Globus pallidus (tissue), 1 donor: ENCODE measurements at regions not wholly inside any gene's neighbourhood (a gene's known extent, or its start where the extent isn't known, plus 50 kb on each side); places are given as distances from the start of the nearest gene placed in this dataset.
A peak's percentile ranks its signal among the peaks of the same experiment; 100 is the strongest.
"Not testable (repeated sequence)": the region's sequence is repeated elsewhere in the genome, so short reads cannot be mapped to it uniquely, and the experiment has no call there.

Experiments used
- DNase-seq: peaks from one replicate; pipeline ENCODE4 v3.0.0-alpha.2; 2015; ENCODE audit warnings: low spot score

DNA sequence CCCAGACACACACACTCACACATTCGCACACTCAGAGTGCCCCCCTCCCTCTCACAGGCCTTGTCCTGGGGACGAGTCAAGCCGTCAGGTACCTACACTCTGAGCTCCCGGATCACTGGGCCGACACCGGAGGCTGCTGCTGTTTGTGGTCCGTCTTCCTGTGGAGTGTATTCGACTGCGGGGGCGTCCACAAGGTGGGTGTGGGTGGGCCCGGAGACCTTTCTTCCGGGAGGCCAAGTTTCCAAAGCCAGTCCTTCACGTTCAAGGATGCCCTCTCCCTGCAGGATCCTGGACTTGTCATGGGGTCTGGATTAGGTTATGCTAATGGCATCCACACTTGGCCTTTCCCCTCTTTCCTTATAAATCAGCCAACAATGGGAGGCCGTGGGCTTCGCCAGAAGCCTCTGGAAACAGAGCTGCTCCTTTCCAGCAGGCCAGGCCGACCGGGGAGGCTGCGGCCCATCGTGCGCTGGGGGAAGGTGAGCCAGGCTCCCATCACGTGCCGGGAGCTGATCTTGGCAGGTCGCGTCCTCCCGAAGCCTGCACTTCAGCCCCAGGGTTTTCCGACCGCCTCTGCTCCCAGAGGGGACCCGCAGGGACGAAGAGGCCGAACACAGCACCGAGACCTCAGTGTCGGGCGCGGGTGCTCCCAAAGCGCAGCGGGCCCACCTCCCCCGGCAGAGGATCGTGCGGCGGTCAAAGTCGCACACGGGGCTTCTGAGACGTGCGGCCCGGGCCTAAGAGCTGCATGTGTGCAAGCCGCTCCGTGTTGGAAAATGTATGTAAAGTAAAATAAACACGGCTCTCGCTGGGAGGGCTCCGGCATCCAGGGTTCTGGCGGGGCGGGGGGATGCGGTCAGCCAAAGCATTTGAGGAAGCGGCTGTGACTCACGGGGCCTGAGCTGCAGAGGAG lies 196.5 kb upstream of the ZNF469 start:
- DNase-seq = not testable (repeated sequence)

DNA sequence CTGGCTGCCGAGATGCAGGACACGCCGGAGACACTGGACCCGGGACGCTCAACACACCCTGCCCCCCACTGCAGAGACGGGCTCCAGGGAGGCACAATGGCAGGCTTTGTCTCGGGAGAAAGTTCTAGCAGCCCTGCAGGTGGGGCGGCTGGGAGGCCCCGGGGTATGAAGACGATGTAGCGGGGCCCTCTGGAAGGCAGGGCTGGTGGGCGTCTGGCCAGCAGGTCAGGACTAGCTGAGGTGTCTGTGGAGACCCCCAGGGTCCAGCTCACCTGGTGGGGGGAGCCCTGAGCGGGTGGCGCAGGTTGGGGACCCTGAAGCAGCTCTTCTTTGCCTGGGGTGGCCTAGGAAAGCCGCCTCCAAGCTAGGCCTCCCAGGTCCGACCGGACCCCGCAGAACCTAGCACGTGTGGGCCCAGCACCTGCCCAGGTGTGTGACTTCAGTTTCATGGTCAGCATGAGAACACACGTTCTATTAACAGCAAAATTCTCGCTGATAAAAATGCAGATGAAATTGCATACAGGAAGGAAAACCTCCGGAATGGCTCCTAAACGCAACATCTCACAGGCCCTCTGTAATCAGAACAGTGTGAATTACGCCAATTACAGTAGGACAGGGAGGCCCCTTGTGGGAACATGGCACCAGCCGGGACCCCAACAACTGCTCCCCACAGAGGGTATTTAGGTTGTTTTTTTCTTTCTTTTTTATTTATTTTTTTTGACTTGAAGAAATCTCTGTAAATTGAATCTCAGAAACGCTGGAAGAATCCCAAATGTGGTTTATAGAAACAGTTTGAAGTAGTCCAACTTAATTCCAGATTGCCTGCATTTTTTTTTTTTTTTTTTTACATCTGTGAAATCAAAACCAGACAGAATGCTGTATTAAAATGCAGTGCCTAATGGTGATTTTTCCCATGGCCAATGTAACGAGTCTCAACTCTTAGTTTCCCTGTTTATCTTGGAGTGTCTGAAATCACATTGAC lies 195.6 kb upstream of the ZNF469 start:
- DNase-seq = not testable (repeated sequence)

DNA sequence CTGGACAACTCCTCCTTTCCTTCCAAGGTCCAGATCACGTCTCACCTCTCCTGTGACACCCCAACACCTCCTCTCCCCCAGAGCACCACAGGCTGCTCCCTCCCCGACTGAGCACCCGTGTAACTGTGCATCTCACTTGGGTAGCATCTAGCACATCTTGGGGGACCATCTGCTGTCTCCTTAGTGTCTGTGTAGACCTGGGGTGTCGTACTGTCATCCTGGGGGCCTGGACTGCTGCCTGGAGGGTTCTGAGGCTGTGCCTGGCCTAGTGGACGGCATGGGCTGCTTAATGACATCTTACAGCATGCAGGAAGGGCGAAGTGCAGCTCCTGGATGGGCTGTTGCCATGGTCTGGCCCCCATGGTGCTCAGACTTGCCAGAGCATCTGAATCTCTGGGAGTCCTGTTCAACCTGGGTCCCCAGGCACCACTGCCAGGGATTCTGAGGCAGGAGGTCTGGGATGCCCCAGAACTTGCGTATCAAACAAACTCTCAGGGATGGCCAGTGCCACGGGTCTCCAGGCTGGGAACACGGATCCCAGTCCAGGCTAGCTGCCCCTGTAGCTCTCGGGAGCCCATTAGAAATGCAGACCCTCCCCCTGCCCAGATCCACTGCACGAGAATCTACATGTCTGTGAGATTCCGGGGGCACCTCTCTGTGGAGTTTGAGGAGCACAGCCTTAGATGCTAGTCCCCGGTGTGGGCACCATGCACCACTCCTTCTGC lies 194.4 kb upstream of the ZNF469 start:
- not testable (repeated sequence) for DNase-seq

DNA sequence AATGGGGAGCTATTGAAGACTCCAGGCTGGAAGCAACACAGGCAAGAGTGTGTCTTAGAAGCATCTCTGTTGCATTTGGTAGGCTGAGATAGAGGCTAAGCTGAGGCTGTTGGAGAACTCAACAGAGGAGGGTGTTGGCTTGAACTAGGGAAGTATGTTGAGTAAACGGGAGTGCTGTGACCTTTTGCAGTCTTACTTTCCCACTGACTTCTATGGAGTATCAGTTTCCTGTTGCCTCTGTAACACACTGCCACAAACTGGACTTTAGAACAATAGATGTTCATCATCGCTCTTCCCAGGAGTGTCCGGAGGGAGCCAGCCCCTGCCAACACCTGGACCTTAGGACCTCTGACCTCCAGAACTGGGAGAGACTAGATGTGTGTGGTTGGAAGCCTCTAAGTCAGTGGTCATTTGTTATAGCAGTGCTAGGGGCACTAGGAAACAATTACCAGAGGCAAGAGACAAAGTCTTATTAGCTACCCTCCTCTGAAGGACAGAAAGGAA lies 192.1 kb upstream of the ZNF469 start:
- not testable (repeated sequence) for DNase-seq

DNA sequence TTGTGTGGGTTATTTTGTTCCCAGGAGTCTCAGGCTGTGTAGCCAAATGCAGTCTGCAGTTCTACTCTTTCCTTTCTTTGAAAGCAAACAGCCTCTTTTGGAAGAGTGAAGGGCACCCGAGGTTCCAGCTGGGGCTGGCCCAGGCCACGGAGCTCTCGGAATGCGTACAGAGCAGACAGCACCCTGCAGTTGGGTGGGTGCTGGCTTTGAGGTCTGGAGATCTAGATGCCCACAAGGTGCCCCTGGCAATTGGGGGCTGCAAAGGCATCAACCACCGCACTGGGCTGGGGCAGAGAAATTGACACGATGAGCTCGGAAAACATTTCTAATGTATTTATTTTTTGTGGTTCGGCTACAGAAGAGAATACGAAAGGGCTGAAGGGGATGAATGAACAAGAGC lies 191.6 kb upstream of the ZNF469 start:
- DNase-seq = not testable (repeated sequence)

DNA sequence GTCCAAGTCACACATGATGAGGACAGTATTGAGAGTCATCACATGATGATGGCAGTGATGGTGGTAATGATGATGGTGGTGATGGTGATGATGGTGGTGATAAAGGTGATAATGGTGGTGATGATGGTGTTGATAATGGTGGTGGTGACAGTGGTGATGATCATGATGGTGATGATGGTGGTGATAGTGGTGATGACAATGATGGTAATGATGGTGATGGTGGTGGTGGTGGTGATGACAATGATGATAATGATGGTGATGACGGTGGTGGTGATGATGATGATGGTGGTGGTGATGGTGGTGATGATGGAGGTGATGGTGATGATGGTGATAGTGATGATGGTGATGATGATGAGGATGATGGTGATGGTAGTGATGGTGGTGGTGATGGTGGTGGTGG lies 190.2 kb upstream of the ZNF469 start:
- no peak for DNase-seq

DNA sequence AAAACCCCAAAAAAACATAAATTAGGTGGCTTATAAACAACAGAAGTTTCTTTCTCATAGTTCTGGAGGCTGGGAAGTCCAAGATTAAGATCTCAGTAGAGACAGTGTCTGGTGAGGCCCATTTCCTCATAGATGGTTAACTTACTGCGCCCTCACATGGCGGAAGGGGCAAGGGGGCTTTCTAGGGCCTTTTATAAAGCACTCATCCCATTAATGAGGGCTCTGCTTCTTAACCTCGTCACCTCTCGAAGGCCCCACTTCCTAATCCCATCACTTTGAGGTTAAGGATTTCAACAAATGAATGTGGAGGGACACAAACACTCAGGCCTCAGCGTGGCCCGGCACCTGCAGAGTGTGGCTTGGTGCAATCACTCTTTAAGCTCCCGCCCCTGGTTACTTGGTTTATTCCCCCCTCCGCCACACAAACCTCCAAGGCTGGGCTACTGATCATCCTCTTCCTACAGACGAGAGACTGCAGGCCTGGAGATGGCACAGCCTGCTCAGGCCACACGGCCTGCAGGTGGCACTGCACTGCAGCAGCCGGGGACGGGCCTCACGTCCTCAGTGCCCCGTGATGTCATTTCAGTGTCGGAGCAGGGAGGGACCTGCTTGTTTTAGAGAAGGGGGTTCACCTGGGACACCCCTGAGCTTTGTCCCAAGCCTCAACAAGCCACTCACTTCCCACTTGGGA lies 188.9 kb upstream of the ZNF469 start:
- DNase-seq = peak; percentile 48

DNA sequence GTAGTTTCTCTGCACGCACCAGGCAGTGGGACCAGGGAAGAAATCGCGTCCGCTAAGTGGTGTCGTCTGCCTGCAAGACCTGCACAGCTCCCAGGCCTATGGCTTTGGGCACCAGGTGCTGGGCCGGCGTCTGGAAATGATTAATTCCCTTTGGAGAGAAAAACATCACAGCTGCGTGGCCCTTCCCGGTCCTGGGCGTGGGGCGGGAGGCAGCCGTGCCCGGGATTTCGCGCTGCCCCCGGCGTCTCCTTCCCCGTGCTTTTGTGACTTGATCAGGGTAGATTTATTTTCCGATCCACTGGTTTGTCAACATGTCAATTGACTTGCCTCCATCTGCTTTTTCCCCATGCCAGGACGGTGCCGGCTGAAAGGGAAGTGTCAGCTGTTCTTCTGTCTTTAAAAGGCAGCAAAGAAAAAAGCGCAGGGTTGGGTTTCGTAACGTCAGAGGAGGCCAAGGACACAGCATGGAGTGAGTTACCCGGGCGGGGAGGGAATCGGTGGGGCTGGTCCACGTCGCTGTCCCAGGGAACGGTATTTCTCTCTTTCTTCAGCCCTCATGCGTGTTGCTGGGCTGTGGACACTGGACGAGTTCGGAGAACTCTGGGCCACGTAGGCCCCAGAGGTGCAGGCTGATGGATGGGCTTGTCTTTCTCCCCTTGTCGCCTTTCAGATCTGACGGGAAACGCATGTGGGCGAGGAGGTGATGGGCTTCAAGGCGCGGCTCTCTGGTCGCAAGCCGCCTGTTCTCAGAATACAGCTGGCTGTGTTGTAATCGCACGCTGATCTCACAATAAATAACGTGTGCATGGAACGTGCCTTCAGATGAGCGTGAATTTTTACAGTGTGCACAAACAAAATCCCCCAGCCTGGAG lies 188.1 kb upstream of the ZNF469 start:
- peak; percentile 35 for DNase-seq

DNA sequence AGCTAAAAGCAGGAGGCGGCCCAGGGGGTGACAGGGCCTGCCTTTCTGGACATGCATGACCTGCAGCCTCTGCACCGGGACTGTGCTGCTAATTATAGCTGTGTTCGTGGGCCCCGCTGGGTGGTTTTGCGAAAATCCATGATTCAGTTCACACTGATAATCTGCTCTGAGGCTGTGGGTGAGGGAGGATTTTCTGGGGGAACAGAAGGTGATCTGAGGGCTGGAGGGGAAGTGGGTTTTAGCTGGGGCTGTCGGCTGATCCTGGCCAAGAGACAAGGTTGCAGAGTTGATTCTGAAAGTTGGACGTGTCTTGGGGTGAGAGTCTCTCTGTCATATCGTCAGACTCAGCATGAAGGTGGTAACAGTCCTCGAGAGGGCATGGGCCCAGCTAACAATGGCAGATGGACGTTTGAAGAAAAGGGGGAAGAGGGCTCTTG lies 187.5 kb upstream of the ZNF469 start:
- no peak for DNase-seq

DNA sequence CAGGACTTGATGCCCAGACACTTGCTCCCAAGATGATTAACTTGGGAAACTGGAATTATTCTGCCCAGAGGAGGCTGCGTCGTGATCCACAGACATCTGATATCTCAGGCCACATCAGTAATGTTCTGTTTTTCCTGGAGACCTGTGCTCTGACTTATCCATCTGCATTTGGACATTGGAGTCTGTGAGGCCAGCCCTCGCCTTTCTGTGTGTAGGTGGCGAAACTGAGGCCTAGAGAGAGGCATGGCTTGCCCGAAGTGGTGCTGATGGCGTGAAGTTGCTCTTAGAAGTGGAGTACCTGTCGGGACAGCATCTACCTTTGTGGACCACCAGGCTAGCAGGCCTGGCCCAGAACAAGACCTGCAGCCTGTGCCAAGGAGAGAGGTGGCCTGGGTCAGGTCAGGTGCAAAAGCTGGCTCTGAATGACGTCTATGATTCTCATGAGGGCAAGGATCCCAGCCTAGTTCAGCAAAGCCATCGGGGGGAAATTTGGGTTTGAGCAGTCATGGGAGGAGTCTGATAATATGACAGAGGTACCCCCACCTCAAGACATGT lies 186.8 kb upstream of the ZNF469 start:
- no peak for DNase-seq

DNA sequence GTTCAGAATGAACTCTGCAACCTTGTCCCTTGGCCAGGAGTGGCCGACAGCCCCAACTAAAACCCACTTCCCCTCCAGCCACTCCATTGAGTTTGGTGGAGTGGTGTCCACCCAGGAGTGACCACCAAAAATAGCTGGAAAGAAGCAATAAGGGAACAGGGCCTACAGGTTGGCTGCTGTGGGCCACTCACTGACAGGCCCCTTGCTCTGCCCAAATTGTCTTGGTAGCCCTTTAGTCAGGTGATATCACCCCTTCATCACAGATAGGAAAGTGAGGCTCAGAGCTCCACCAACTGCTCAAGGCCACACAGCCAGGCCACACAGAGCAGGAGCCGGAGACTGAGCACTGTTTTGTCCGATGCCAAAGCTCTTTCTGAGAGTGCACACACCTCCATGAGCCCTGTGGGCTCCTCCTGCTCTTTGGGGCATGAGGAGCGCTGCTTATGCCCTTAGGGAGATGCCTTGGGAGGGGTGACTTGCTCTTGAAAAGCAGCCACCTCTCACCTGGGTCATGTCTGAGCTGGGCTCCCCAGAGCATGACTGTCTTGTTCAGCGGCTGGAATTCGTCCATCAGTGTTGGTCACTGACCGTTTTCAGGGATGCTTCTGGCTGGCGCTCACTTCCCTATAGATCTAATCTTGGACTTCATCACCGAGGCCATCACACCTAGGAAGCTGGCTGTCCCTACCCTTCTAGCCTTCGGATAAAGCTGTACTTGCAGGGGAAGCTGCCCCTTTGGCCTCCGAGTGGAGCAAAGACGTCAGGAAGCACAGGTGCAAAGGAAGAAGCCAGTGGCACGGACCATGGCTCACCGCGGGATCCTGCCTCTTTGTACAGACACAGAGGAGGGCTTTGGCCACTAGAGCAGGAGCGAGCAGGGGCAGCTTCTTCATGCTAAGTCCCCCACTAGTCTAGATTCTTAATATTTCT lies 186.0 kb upstream of the ZNF469 start:
- DNase-seq = no peak

DNA sequence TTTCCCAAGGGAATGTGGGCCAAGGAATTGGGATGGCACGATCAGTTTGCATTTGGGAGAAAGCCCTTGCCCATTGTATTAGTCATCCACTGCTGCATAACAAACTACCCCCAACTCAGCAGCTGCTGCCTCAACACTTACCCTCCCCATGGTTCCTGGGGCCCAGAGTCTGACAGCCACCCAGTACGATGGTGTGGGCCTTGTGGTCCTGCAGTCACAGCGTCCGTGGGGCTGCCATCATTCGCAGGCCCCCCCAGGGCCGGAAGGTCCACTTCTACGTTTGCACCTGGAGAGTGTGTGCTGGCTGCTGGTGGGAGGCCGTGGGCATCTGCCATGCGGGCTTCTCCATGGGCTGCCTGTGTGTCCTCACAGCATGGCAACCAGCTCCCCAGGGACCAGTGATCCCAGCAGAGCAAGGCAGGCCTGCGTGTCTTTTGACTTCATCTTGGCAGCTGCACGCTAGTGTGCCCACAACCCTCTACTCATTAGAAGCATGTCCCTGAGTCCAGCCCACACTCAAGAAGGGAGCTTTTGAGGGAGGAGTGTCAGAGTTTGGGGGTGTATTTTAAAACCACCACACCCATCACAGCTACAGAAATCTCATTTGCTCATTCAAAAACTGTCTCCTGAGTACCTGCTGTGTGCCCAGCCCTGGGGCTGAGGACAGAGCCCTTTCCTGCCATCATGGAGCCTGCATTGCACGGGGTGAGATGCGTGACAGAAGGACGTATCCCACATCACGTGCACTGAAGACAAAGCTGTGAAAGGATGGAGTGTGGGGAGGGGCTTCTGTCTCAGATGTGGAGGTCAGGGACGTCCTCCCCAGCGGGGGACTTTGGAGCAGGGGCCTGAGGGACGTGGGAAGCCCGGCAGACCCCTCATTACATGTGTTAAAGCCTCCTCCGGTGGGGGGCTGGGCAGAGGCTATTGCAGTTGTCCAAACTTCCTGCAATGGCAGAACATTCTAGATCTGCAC lies 185.0 kb upstream of the ZNF469 start:
- DNase-seq = no peak

DNA sequence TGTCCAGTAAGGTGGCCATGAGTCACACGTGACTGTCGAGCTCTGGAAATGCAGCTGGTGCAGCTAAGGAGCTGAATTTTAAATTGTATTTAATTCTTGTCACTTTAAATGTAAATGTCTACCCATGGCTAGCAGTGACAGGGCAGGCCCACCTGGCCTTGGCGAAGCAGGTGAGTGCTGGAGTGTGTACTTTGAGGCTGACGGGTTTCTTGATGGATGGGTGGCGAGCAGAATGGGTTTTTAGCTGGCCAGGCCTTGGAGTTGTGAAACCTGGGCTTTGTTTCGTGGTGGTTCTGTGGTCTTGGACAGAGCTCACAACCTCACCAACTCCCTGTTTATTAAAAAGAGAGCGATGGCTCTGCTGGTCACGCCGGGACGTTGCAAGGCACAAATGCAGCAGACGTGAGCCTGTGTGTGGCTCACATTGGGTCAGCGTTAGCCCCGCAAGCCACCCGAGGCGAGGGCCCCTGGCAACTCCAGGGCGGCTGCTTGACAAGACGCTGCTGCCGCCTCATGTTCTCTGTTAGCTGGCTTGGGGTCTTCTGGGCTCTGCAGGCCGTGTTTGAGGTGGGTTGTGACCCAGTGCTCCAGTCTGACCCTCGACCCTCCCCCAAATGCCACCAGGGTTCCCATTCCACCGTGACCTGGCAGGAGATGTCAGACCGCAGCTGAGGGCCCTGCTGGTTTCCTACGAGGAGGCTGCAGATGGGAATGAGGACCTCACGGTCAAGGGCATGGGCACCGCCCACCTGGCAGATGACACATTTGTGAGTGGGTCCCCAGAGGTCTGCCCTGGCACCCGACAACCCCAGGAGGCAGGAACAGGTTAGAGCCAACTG lies 184.1 kb upstream of the ZNF469 start:
- DNase-seq = not testable (repeated sequence)

DNA sequence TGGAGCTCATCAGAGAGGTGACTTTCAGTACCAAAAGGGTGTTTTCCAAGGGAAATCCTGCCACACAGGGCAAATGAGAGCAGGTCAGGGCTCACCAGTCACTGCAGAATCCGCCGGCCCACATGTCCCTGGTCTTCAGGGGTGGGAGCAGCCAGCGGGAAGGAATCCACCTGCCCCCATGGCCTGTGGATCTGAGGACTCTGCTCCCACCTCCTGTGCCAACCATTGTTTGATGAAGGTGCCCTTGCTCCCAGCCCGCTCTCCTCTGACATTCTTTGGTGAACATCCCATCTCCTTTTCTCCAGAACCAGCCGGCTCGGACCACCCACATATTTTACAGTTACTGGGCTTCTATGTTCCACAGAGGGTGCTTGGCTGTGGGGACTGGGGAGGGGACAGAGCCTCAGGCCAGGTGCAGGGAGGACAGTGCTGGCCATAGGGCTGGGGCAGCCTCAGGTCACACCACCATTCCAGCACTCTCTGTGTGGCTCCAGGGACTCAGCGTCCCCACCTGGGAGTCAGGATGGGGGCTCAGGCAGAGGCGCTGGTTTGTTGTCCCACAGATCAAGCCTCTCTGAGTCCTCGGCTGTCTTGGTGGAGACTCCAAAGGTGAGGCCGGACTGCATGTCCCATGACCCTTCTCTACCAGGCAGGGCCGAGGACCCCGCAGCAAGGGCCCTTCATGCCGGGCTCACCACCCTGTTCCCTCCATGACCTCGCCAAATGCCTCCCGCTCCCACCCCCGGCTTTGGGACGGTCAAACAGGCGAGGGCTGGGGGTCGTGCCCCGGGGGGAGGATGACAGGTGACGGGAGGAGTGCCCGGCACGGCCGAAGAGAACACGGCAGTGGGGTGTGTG lies 183.2 kb upstream of the ZNF469 start:
- DNase-seq = not testable (repeated sequence)

DNA sequence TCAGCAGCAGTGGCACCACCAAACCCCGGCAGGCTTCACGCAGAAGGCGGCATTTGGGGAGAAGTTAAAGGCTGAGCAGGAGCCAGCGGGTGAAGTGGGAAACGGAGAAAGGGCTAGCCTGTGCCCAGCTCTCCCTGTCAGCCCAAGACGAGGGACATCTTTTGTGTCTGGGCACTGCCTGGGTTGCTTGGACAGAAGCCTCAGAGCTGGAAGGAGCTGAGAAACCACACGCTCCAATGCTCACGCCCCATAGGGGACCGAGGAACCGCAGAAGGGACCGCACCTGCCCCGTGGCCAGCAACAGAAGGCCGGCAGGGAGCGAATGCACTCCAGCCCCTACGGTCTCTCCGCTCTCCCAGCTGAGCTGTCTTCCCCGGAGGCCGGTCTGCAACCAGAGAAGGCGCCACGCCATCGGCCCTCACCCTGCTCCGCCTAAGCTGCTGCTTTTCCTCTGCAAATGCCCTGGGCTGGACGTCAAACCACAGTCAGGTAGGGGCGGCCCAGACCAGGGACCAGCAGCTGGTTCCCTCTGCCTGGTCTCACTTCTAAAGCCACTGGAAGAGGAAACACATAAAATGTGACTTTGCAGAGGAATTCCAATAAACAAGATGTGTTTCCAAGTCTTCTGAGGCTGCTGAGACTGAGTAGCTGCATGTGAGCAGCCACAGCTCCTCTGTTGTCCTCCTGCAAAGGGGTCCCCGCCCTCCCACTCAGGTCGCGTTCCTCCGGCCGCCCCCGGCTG lies 182.4 kb upstream of the ZNF469 start:
- DNase-seq = not testable (repeated sequence)
